SK-N-SH (cell line): ENCODE measurements at regions not wholly inside any gene's neighbourhood (a gene's known extent, or its start where the extent isn't known, plus 50 kb on each side); places are given as distances from the start of the nearest gene placed in this dataset.
A peak's percentile ranks its signal among the peaks of the same experiment; 100 is the strongest.

ENCODE experiments used
- CTCF ChIA-PET: fragments of 300-600, 350-600 bp; formaldehyde crosslinking; extraction: SDS; loops from one replicate; lab custom pipeline; 2021; lab: Yijun Ruan, JAX
- POLR2A ChIA-PET: fragments of 350-600 bp; sonication (Branson Sonifier 250); formaldehyde crosslinking; extraction: SDS; loops from one replicate; lab custom pipeline; 2020; ENCODE audit warnings: antibody characterized with exemption, inconsistent platforms; lab: Yijun Ruan, JAX
- DNase-seq: peaks from one replicate; pipeline ENCODE4 v3.0.0; 2012
- H2AFZ ChIP-seq: fragments of 200-600 bp; sonication (generic); 2 replicates; pipeline ENCODE4 v1.8.1; 2016; ENCODE audit warnings: antibody characterized with exemption, mild to moderate bottlenecking, low read depth
- H3F3A ChIP-seq: fragments of 200-600 bp; sonication (generic); replicated peaks from 2 replicates; pipeline ENCODE3; 2016; ENCODE audit warnings: antibody characterized with exemption, mild to moderate bottlenecking; ENCODE audit not compliant: insufficient read depth
- H3K27ac ChIP-seq, 2 experiments: fragments of 200-500 bp in 1 of 2; fragments of 200-600 bp in 1 of 2; sonication (Bioruptor generic) in 1 of 2; sonication (generic), shearing (Covaris generic) in 1 of 2; 2 replicates each; pipeline versions ENCODE4 v1.5.1 to v1.6.1; 2014 to 2016; ENCODE audit warnings: low read depth in 2 of 2, inconsistent platforms in 1 of 2, low read length in 1 of 2, mild to moderate bottlenecking in 1 of 2, mixed read lengths in 1 of 2
- H3K27me3 ChIP-seq: fragments of 200-600 bp; sonication (generic), shearing (Covaris generic); 2 replicates; pipeline ENCODE4 v1.6.1; 2016; ENCODE audit warnings: mixed run types; ENCODE audit not compliant: insufficient read depth
- H3K36me3 ChIP-seq, 2 experiments: fragments of 200-500 bp in 1 of 2; fragments of 200-600 bp in 1 of 2; sonication (Bioruptor generic) in 1 of 2; sonication (generic) in 1 of 2; replicated peaks in 1 of 2; 2 replicates each; pipeline versions ENCODE3 to v1.5.1; 2014 to 2016; ENCODE audit warnings: low read length in 1 of 2, mild to moderate bottlenecking in 1 of 2; ENCODE audit not compliant: insufficient read depth in 2 of 2, control insufficient read depth in 1 of 2
- H3K4me1 ChIP-seq, 2 experiments: fragments of 200-500 bp in 1 of 2; fragments of 200-600 bp in 1 of 2; sonication (Bioruptor generic) in 1 of 2; sonication (generic), shearing (Covaris generic) in 1 of 2; 2 replicates each; pipeline versions ENCODE4 v1.5.1 to v1.6.1; 2014 to 2016; ENCODE audit warnings: low read depth in 1 of 2, low read length in 1 of 2, mixed run types in 1 of 2; ENCODE audit not compliant: insufficient read depth in 2 of 2, control insufficient read depth in 1 of 2
- H3K4me2 ChIP-seq: fragments of 200-600 bp; sonication (generic), shearing (Covaris generic); 2 replicates; pipeline ENCODE4 v1.6.1; 2017; ENCODE audit warnings: mixed run types
- H3K4me3 ChIP-seq, 2 experiments: fragments of 200-500 bp in 1 of 2; fragments of 200-600 bp in 1 of 2; sonication (Bioruptor generic) in 1 of 2; sonication (generic), shearing (Covaris generic) in 1 of 2; 2 replicates each; pipeline versions ENCODE4 v1.5.1 to v1.8.1; 2014 to 2016; ENCODE audit warnings: low read depth in 2 of 2, inconsistent platforms in 1 of 2, low read length in 1 of 2, mild to moderate bottlenecking in 1 of 2, mixed read lengths in 1 of 2, moderate library complexity in 1 of 2
- H3K79me2 ChIP-seq: fragments of 200-600 bp; sonication (generic); 2 replicates; pipeline ENCODE4 v1.8.1; 2017; ENCODE audit warnings: mild to moderate bottlenecking; ENCODE audit not compliant: insufficient read depth
- H3K9ac ChIP-seq: fragments of 200-600 bp; sonication (generic); 2 replicates; pipeline ENCODE4 v1.6.1; 2017; ENCODE audit warnings: mixed run types
- H3K9me2 ChIP-seq: fragments of 200-600 bp; sonication (generic); 2 replicates; pipeline ENCODE4 v1.6.1; 2017; ENCODE audit warnings: mixed run types
- H3K9me3 ChIP-seq: fragments of 200-600 bp; sonication (generic); 2 replicates; pipeline ENCODE4 v1.6.1; 2017; ENCODE audit warnings: mixed run types, mild to moderate bottlenecking, moderate library complexity
- H4K20me1 ChIP-seq: fragments of 200-600 bp; sonication (generic); 2 replicates; pipeline ENCODE4 v1.6.1; 2017; ENCODE audit warnings: mild to moderate bottlenecking, mixed run types; ENCODE audit not compliant: insufficient read depth
- CHD2 ChIP-seq: fragments of 150-350 bp; IDR thresholded peaks from 2 replicates; pipeline ENCODE4 v1.6.1; 2018; ENCODE audit warnings: low read length; ENCODE audit not compliant: partially characterized antibody
- ELF1 ChIP-seq: IDR thresholded peaks from 2 replicates; pipeline ENCODE4 v1.4.0; 2012
- EP300 ChIP-seq, 2 experiments: IDR thresholded peaks; 2 replicates each; pipeline versions ENCODE4 v1.4.0 to v1.6.1; 2012; ENCODE audit warnings: borderline replicate concordance in 1 of 2, low read depth in 1 of 2, low read length in 1 of 2
- EZH2phosphoT487 ChIP-seq: fragments of 200-600 bp; sonication (generic); IDR thresholded peaks from 2 replicates; pipeline ENCODE4 v1.6.1; 2017; ENCODE audit warnings: low read depth, mixed run types, mild to moderate bottlenecking, antibody characterized with exemption, moderate library complexity, borderline replicate concordance
- FOXJ3 ChIP-seq: sonication (generic); formaldehyde crosslinking; IDR thresholded peaks from 2 replicates; pipeline ENCODE4 v1.5.1; 2020; ENCODE audit warnings: mild to moderate bottlenecking, missing genetic modification reagents
- FOXM1 ChIP-seq: IDR thresholded peaks from 2 replicates; pipeline ENCODE4 v1.4.0; 2012; ENCODE audit warnings: low read depth, mild to moderate bottlenecking
- JUND ChIP-seq: IDR thresholded peaks from 2 replicates; pipeline ENCODE4 v1.4.0; 2012
- NFIC ChIP-seq: IDR thresholded peaks from 2 replicates; pipeline ENCODE4 v1.4.0; 2012; ENCODE audit warnings: borderline replicate concordance
- RFX5 ChIP-seq: IDR thresholded peaks from 2 replicates; pipeline ENCODE4 v1.6.1; 2012; ENCODE audit warnings: mild to moderate bottlenecking, improper control_type of control experiment, low read length
- RXRA ChIP-seq: IDR thresholded peaks from 2 replicates; pipeline ENCODE4 v1.4.0; 2012; ENCODE audit warnings: low read depth, mild to moderate bottlenecking, borderline replicate concordance
- SMC3 ChIP-seq: IDR thresholded peaks from 2 replicates; pipeline ENCODE4 v1.6.1; 2012; ENCODE audit warnings: low read depth, low read length, improper control_type of control experiment
- TCF12 ChIP-seq: IDR thresholded peaks from 2 replicates; pipeline ENCODE4 v1.4.0; 2012
- WGBS: methylation state at CpG from one replicate; pipeline ENCODE4 v1.1.6; 2017; ENCODE audit warnings: low lambda C conversion rate; 5-methylcytosine and 5-hydroxymethylcytosine counted together
- TF ChIP-seq, protein P1 (sequence below): fragments of 150-350 bp; IDR thresholded peaks from 2 replicates; pipeline ENCODE4 v1.6.1; 2017; ENCODE audit warnings: antibody characterized with exemption, low read length, low read depth, borderline replicate concordance
- TF ChIP-seq, protein P2 (sequence below): IDR thresholded peaks from 2 replicates; pipeline ENCODE4; 2012

DNA sequence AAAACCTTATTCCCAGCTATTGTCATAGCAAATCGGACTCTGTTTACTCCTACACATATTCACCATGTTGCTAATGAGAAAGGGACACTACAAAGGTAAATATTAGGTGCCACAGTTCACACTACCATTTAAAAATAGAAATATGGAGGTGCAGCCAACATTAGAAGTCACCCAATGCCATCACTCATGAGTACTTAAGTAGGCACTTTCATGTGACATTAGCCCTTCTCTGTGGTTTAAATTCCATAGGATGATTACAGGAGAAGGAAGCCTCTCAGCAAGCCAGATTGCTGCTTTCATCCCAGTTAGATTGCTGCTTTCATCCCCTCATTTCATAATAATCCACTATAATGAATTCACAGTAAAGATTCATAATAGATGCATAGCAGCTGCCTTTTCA is 376.8 kb upstream of the ALCAM start (continued):
- TF ChIP-seq, protein P1, sequence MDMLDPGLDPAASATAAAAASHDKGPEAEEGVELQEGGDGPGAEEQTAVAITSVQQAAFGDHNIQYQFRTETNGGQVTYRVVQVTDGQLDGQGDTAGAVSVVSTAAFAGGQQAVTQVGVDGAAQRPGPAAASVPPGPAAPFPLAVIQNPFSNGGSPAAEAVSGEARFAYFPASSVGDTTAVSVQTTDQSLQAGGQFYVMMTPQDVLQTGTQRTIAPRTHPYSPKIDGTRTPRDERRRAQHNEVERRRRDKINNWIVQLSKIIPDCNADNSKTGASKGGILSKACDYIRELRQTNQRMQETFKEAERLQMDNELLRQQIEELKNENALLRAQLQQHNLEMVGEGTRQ = no peak
- TF ChIP-seq EZH2phosphoT487 (no peak), FOXM1 (no peak), ELF1 (no peak)

DNA sequence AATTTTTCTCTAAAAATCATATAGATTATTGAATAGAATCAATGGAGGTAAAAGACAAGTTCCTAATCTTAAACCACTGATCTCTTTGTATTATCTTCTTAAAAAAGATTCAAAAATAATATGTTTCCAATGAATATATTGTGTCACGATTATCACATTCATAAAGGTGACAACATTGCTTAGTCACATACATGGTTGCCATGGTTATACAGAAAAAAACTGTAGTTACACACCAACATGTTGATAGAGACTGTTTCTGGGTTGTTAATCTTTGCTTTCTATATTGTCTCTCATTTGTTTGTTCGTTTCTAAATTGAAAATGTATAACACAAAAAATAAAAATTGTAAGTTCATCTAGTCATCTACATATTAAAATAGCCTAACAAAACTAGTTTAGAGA is 376.0 kb upstream of the ALCAM start:
- no peak overlapping the region for H3K9ac ChIP-seq
- WGBS = 61% methylated on average over 2 of the region's 2 CpGs
- ChIA-PET CTCF (no interaction called here), POLR2A (no interaction called here)
- H3K9me2 ChIP-seq = no peaks in the 10 kb centered on the region; the same call in 1 of the 2 replicates
- H2AFZ ChIP-seq = no peak overlapping the region
- no peaks in the 10 kb centered on the region for H3K79me2 ChIP-seq
- H3K4me2 ChIP-seq = no peak overlapping the region
- H3K9me3 ChIP-seq = no peaks in the 10 kb centered on the region
- H3K36me3 ChIP-seq = no peaks in the 10 kb centered on the region
- DNase-seq = no peak
- no peak for TF ChIP-seq ELF1
- TF ChIP-seq CHD2 = no peak
- TF ChIP-seq JUND = no peak
- TF ChIP-seq TCF12 = no peak
- no peak for TF ChIP-seq RXRA
- TF ChIP-seq, protein P2, sequence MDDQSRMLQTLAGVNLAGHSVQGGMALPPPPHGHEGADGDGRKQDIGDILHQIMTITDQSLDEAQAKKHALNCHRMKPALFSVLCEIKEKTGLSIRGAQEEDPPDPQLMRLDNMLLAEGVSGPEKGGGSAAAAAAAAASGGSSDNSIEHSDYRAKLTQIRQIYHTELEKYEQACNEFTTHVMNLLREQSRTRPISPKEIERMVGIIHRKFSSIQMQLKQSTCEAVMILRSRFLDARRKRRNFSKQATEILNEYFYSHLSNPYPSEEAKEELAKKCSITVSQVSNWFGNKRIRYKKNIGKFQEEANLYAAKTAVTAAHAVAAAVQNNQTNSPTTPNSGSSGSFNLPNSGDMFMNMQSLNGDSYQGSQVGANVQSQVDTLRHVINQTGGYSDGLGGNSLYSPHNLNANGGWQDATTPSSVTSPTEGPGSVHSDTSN = no peak
- TF ChIP-seq SMC3 = no peak
- no peak for TF ChIP-seq RFX5
- no peak for TF ChIP-seq NFIC
- no peak for TF ChIP-seq FOXJ3
- H3K4me3 ChIP-seq = no peak overlapping the region
- no peak overlapping the region for H3K27ac ChIP-seq
- H4K20me1 ChIP-seq = no peaks in the 10 kb centered on the region
- H3F3A ChIP-seq = no peaks in the 10 kb centered on the region
- H3K27me3 ChIP-seq = no peaks in the 10 kb centered on the region
- peaks cover 0 to 3% of the 10 kb centered on the region in 2 experiments; a peak in 1 of 4 replicates for H3K4me1 ChIP-seq

DNA sequence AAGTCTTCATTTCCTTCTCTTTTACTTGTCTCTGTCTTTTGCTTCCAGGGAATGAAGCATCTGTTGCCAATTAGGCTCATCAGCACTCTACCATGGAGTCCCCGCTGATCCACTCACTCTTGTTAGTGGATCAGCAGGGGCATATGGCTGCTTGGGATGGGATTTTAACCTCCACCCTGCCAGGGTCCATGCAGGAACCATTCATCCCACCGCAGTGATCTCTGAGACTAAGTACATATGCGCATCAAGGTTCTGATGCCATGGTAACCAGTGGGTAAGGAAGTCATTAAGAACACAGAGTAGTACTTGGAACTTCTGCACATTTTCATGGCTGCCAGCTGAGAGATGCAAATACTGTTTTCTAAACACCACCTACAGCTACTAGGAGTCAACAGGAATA is 374.0 kb upstream of the ALCAM start:
- Histone ChIP-seq H3K27me3 (no peaks in the 10 kb centered on the region), H3K9ac (no peak overlapping the region), H4K20me1 (no peaks in the 10 kb centered on the region), H3K79me2 (no peaks in the 10 kb centered on the region), H3K4me1 (peaks cover 0 to 3% of the 10 kb centered on the region in 2 experiments; a peak in 1 of 4 replicates), H3K9me2 (no peaks in the 10 kb centered on the region; the same call in 1 of the 2 replicates), H3K36me3 (no peaks in the 10 kb centered on the region), H3K27ac (no peak overlapping the region), H3K9me3 (no peaks in the 10 kb centered on the region), H3F3A (no peaks in the 10 kb centered on the region), H2AFZ (no peak overlapping the region), H3K4me2 (no peak overlapping the region), H3K4me3 (no peak overlapping the region)
- 90% methylated on average over 3 of the region's 3 CpGs for WGBS
- peak; percentile 25; the same call in 1 of the 2 replicates for TF ChIP-seq TCF12
- TF ChIP-seq EP300 (IDR thresholded peaks at IDR 0.05; ENCODE audit: borderline replicate concordance in 1 of 2, low read depth in 1 of 2, low read length in 1 of 2) = no peak
- no peak for TF ChIP-seq ELF1
- ChIA-PET POLR2A (no interaction called here), CTCF (no interaction called here)
- DNase-seq = peak; percentile 34
